ENCODE measurements at regions not wholly inside any gene's neighbourhood (a gene's known extent, or its start where the extent isn't known, plus 50 kb on each side); places are given as distances from the start of the nearest gene placed in this dataset.
"Not testable (repeated sequence)": the region's sequence is repeated elsewhere in the genome, so short reads cannot be mapped to it uniquely, and the experiment has no call there.

DNA sequence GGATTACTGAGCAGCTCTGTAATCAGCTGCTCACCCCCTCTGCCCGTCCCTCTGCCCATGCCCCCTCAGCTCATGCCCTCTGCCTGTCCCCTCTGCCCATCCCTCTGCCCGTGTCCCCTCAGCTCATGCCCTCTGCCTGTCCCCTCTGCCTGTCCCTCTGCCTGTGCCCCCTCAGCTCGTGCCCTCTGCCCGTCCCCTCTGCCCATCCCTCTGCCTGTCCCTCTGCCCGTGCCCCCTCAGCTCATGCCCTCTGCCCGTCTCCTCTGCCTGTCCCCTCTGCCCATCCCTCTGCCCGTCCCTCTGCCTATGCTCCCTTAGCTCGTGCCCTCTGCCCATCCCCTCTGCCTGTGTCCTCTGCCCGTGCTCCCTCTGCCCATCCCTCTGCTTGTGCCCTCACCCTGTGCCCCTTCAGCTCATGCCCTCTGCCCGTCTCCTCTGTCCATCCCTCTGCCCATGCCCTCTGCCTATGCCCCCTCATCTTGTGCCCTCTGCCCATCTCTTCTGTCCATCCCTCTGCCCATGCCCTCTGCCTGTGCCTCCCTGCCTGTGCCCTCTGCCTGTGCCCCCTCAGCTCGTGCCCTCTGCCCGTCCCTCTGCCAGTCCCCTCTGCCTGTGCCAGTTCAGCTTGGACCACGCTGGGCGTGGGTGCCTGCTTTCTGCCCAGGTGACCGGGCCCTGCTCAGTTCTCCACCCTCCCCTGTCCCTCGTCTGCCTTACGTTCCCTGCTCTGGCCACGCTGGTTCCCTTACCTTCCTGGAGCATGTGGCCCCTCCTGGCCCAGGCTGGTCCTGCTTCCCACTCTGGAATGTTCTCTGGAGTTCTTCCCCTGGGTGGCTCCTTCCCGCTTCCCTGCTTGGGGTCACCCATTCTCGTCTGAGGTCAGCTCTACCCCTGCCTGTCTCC is 97.6 kb downstream of the NPIPB11 start:
- Histone ChIP-seq H3K9me3 (no peaks in the 10 kb centered on the region), H3K27me3 (no peaks in the 10 kb centered on the region), H3K4me1 (no peaks in the 10 kb centered on the region), H3K27ac (peak overlapping the region in 1 of 2 donors; percentile 19), H3K4me3 (no peak overlapping the region), H3K36me3 (no peaks in the 10 kb centered on the region)
- TF ChIP-seq POLR2AphosphoS5 (IDR thresholded peaks at IDR 0.05) (no peak), POLR2A (IDR thresholded peaks at IDR 0.05) (no peak)
- TF ChIP-seq, protein P1, sequence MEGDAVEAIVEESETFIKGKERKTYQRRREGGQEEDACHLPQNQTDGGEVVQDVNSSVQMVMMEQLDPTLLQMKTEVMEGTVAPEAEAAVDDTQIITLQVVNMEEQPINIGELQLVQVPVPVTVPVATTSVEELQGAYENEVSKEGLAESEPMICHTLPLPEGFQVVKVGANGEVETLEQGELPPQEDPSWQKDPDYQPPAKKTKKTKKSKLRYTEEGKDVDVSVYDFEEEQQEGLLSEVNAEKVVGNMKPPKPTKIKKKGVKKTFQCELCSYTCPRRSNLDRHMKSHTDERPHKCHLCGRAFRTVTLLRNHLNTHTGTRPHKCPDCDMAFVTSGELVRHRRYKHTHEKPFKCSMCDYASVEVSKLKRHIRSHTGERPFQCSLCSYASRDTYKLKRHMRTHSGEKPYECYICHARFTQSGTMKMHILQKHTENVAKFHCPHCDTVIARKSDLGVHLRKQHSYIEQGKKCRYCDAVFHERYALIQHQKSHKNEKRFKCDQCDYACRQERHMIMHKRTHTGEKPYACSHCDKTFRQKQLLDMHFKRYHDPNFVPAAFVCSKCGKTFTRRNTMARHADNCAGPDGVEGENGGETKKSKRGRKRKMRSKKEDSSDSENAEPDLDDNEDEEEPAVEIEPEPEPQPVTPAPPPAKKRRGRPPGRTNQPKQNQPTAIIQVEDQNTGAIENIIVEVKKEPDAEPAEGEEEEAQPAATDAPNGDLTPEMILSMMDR (IDR thresholded peaks at IDR 0.05): no peak
- DNase-seq (ENCODE audit: low spot score in 2 of 2): no peak
- intact Hi-C loops (cut with DNase I; ENCODE audit: low total_unique reads): loop anchor here (10.0 kb wide), 1 partner anchor 1726 kb away; the partner anchor contains the start of gene STX4

GRCh38 chr16:29307598-29308507 is 98.7 kb downstream of the NPIPB11 start:
- Histone ChIP-seq H3K4me3 (no peak overlapping the region), H3K27me3 (no peaks in the 10 kb centered on the region), H3K9me3 (no peaks in the 10 kb centered on the region), H3K4me1 (no peaks in the 10 kb centered on the region), H3K27ac (peak overlapping the region in 1 of 2 donors; percentile 55), H3K36me3 (no peaks in the 10 kb centered on the region)
- TF ChIP-seq POLR2A (IDR thresholded peaks at IDR 0.05): no peak
- no peak for TF ChIP-seq POLR2AphosphoS5 (IDR thresholded peaks at IDR 0.05)
- TF ChIP-seq, protein P1 (IDR thresholded peaks at IDR 0.05): no peak
- intact Hi-C loops (cut with DNase I; ENCODE audit: low total_unique reads): loop anchor here (10.0 kb wide), 1 partner anchor 1727 kb away; the partner anchor contains the start of gene STX4
- no peak for DNase-seq (ENCODE audit: low spot score in 2 of 2)

GRCh38 chr16:29306943-29307597 is 99.4 kb downstream of the NPIPB11 start:
- Histone ChIP-seq H3K27me3 (no peaks in the 10 kb centered on the region), H3K9me3 (no peaks in the 10 kb centered on the region), H3K4me3 (no peak overlapping the region), H3K36me3 (no peaks in the 10 kb centered on the region), H3K27ac (peak overlapping the region in 1 of 2 donors; percentile 12), H3K4me1 (no peaks in the 10 kb centered on the region)
- TF ChIP-seq, protein P1 (IDR thresholded peaks at IDR 0.05): no peak
- TF ChIP-seq POLR2AphosphoS5 (IDR thresholded peaks at IDR 0.05) (no peak), POLR2A (IDR thresholded peaks at IDR 0.05) (no peak)
- DNase-seq (ENCODE audit: low spot score in 2 of 2): no peak
- intact Hi-C loops (cut with DNase I; ENCODE audit: low total_unique reads): loop anchor here (10.0 kb wide), 1 partner anchor 1728 kb away; the partner anchor contains the start of gene STX4

GRCh38 chr16:29306201-29306600 is 100.3 kb downstream of the NPIPB11 start:
- Histone ChIP-seq H3K36me3 (no peaks in the 10 kb centered on the region), H3K4me1 (no peaks in the 10 kb centered on the region), H3K4me3 (no peak overlapping the region), H3K9me3 (no peaks in the 10 kb centered on the region), H3K27me3 (no peaks in the 10 kb centered on the region), H3K27ac (no peak overlapping the region)
- intact Hi-C loops (cut with DNase I; ENCODE audit: low total_unique reads): loop anchor here (10.0 kb wide), 1 partner anchor 1729 kb away; the partner anchor contains the start of gene STX4
- TF ChIP-seq, protein P1 (IDR thresholded peaks at IDR 0.05): no peak
- TF ChIP-seq POLR2AphosphoS5 (IDR thresholded peaks at IDR 0.05): no peak
- no peak for TF ChIP-seq POLR2A (IDR thresholded peaks at IDR 0.05)
- DNase-seq (ENCODE audit: low spot score in 2 of 2): no peak

DNA sequence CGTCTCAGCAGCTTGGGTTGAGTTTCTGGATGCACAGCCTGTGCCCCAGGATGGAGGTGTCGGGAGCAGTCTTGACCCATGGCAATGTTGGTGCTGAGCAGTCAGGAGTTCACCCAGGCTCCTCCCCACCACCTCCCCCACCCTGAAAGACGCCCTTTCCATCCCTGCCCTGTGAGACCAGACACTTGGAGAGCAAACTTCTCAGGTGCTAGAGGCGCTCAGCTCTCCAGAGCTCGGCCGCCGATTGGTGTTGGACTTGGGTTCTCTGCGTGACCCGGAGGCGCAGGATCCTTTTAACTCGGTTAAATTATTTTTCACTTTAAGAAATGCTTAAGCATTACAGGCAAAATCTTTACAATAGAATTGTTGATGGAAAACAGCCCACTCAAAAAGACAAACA is 101.5 kb downstream of the NPIPB11 start:
- not testable (repeated sequence) for DNase-seq (ENCODE audit: low spot score in 2 of 2); H3K4me3 ChIP-seq; H3K27me3 ChIP-seq; H3K9me3 ChIP-seq; H3K36me3 ChIP-seq; H3K4me1 ChIP-seq; H3K27ac ChIP-seq
- intact Hi-C loops (cut with DNase I; ENCODE audit: low total_unique reads): loop anchor here (10.0 kb wide), 1 partner anchor 1730 kb away; the partner anchor contains the start of gene STX4

Data from breast epithelium (tissue), 4 donors.